Activated CD4-positive, alpha-beta T cell treated with anti-CD3 and anti-CD28 coated beads, Interleukin-10, Interleukin-2, amounts not matched to agents 100 ng/mL and 50 ng/mL, durations not matched to agents 16 hours and 8 hours (primary cell): ENCODE measurements at regions not wholly inside any gene's neighbourhood (a gene's known extent, or its start where the extent isn't known, plus 50 kb on each side); places are given as distances from the start of the nearest gene placed in this dataset.
"Not testable (repeated sequence)": the region's sequence is repeated elsewhere in the genome, so short reads cannot be mapped to it uniquely, and the experiment has no call there.

Source experiments
- DNase-seq: peaks from one replicate; pipeline ENCODE4 v3.0.0-alpha.2; 2020

GRCh38 chrX:128582036-128582435 is 529.8 kb upstream of the ACTRT1 start:
- no peak for DNase-seq

GRCh38 chrX:128581615-128582014 is 529.4 kb upstream of the ACTRT1 start:
- DNase-seq, result no peak

- no peak for DNase-seq
Observed at GRCh38 chrX:128543114-128543513, 490.9 kb upstream of the ACTRT1 start.

GRCh38 chrX:128518508-128518907 is 466.3 kb upstream of the ACTRT1 start:
- DNase-seq, result peak; percentile 18

GRCh38 chrX:128517691-128518090 is 465.5 kb upstream of the ACTRT1 start:
- no peak for DNase-seq

GRCh38 chrX:128504496-128504895 is 452.3 kb upstream of the ACTRT1 start:
- DNase-seq, result no peak

GRCh38 chrX:128464116-128464515 is 411.9 kb upstream of the ACTRT1 start:
- no peak for DNase-seq

GRCh38 chrX:128460835-128461234 is 408.6 kb upstream of the ACTRT1 start:
- DNase-seq, result no peak

GRCh38 chrX:128458888-128459287 is 406.7 kb upstream of the ACTRT1 start:
- no peak for DNase-seq

GRCh38 chrX:128457674-128458073 is 405.5 kb upstream of the ACTRT1 start:
- no peak for DNase-seq

GRCh38 chrX:128439159-128439558 is 387.0 kb upstream of the ACTRT1 start:
- no peak for DNase-seq

- DNase-seq, result no peak
Observed at GRCh38 chrX:128438082-128438481, 385.9 kb upstream of the ACTRT1 start.

- DNase-seq, result no peak
Observed at GRCh38 chrX:128436397-128437103, 384.3 kb upstream of the ACTRT1 start.

- DNase-seq, result no peak
Observed at GRCh38 chrX:128425546-128425945, 373.3 kb upstream of the ACTRT1 start.

GRCh38 chrX:128408842-128409241 is 356.6 kb upstream of the ACTRT1 start:
- DNase-seq, result no peak

- no peak for DNase-seq
Observed at GRCh38 chrX:128396601-128397000, 344.4 kb upstream of the ACTRT1 start.

- not testable (repeated sequence) for DNase-seq
Observed at GRCh38 chrX:128383846-128384245, 331.6 kb upstream of the ACTRT1 start.

GRCh38 chrX:128365492-128365891 is 313.3 kb upstream of the ACTRT1 start:
- DNase-seq, result no peak

GRCh38 chrX:128335671-128336070 is 283.5 kb upstream of the ACTRT1 start:
- DNase-seq, result no peak

- DNase-seq, result no peak
Observed at GRCh38 chrX:128334821-128335220, 282.6 kb upstream of the ACTRT1 start.

GRCh38 chrX:128310912-128311311 is 258.7 kb upstream of the ACTRT1 start:
- no peak for DNase-seq

- no peak for DNase-seq
Observed at GRCh38 chrX:128309311-128309710, 257.1 kb upstream of the ACTRT1 start.

GRCh38 chrX:128294198-128294597 is 242.0 kb upstream of the ACTRT1 start:
- DNase-seq, result no peak

GRCh38 chrX:128287693-128288092 is 235.5 kb upstream of the ACTRT1 start:
- no peak for DNase-seq

- no peak for DNase-seq
Observed at GRCh38 chrX:128250621-128251020, 198.4 kb upstream of the ACTRT1 start.
